ENCODE measurements at regions not wholly inside any gene's neighbourhood (a gene's known extent, or its start where the extent isn't known, plus 50 kb on each side); places are given as distances from the start of the nearest gene placed in this dataset.

GRCh38 chr2:41886145-41886664 is 161.6 kb upstream of the PKDCC start:
- no peak for DNase-seq

GRCh38 chr2:41886757-41887156 is 161.1 kb upstream of the PKDCC start:
- no peak for DNase-seq

- DNase-seq, result no peak
These were observed 157.5 kb upstream of the PKDCC start for GRCh38 chr2:41890341-41890740.

- no peak for DNase-seq
These were observed 155.3 kb upstream of the PKDCC start for GRCh38 chr2:41892476-41892875.

- no peak for DNase-seq
These were observed 153.1 kb upstream of the PKDCC start for GRCh38 chr2:41894563-41895333.

GRCh38 chr2:41895334-41895664 is 152.5 kb upstream of the PKDCC start:
- DNase-seq, result no peak

GRCh38 chr2:41896186-41896846 is 151.5 kb upstream of the PKDCC start:
- DNase-seq, result no peak

GRCh38 chr2:41899189-41899588 is 148.6 kb upstream of the PKDCC start:
- no peak for DNase-seq

- no peak for DNase-seq
These were observed 147.7 kb upstream of the PKDCC start for GRCh38 chr2:41900101-41900577.

- no peak for DNase-seq
These were observed 144.9 kb upstream of the PKDCC start for GRCh38 chr2:41902897-41903296.

GRCh38 chr2:41903474-41904135 is 144.2 kb upstream of the PKDCC start:
- DNase-seq, result no peak

- DNase-seq, result no peak
These were observed 143.4 kb upstream of the PKDCC start for GRCh38 chr2:41904459-41904858.

GRCh38 chr2:41905597-41906337 is 142.1 kb upstream of the PKDCC start:
- no peak for DNase-seq

GRCh38 chr2:41906338-41906725 is 141.5 kb upstream of the PKDCC start:
- peak; percentile 79 for DNase-seq

GRCh38 chr2:41907141-41907540 is 140.7 kb upstream of the PKDCC start:
- DNase-seq, result no peak

GRCh38 chr2:41907771-41908207 is 140.0 kb upstream of the PKDCC start:
- no peak for DNase-seq

- DNase-seq, result no peak
These were observed 139.5 kb upstream of the PKDCC start for GRCh38 chr2:41908349-41908748.

GRCh38 chr2:41909584-41909983 is 138.2 kb upstream of the PKDCC start:
- no peak for DNase-seq

- no peak for DNase-seq
These were observed 137.7 kb upstream of the PKDCC start for GRCh38 chr2:41910126-41910525.

- no peak for DNase-seq
These were observed 136.8 kb upstream of the PKDCC start for GRCh38 chr2:41911033-41911432.

- no peak for DNase-seq
These were observed 135.5 kb upstream of the PKDCC start for GRCh38 chr2:41912337-41912736.

- no peak for DNase-seq
These were observed 135.0 kb upstream of the PKDCC start for GRCh38 chr2:41912776-41913175.
